Uterus (tissue), 3 donors: ENCODE measurements at regions not wholly inside any gene's neighbourhood (a gene's known extent, or its start where the extent isn't known, plus 50 kb on each side); places are given as distances from the start of the nearest gene placed in this dataset.

ENCODE experiments used
- DNase-seq, 2 donors: peaks; one replicate each; pipeline ENCODE4 v3.0.0-alpha.2; 2019 to 2020
- H3K27ac ChIP-seq, 2 donors: fragments of 200-600 bp; sonication (generic); 1 replicate in 1 of 2; 2 replicates in 1 of 2; pipeline ENCODE4 v1.5.1; 2016 to 2018
- H3K27me3 ChIP-seq, 2 donors: fragments of 200-600 bp; sonication (generic); one replicate each; pipeline ENCODE4 v1.5.1; 2018 to 2019; ENCODE audit warnings: control low read depth in 1 of 2
- H3K36me3 ChIP-seq, 2 donors: fragments of 200-600 bp; sonication (generic); one replicate each; pipeline ENCODE4 v1.5.1; 2019; ENCODE audit warnings: control low read depth in 1 of 2
- H3K4me1 ChIP-seq, 2 donors: fragments of 200-600 bp; sonication (generic); one replicate each; pipeline ENCODE4 v1.5.1; 2018 to 2019; ENCODE audit warnings: control low read depth in 1 of 2
- H3K4me3 ChIP-seq, 2 donors: fragments of 200-600 bp; sonication (generic); 1 replicate in 1 of 2; 2 replicates in 1 of 2; pipeline ENCODE4 v1.5.1; 2018 to 2019; ENCODE audit warnings: mild to moderate bottlenecking in 1 of 2
- H3K9me3 ChIP-seq, 2 donors: fragments of 200-600 bp; sonication (generic); one replicate each; pipeline ENCODE4 v1.5.1; 2019; ENCODE audit warnings: control low read depth in 1 of 2
- CTCF ChIP-seq, 4 experiments: fragments of 200-600 bp in 2 of 4; fragments of 450-650 bp in 2 of 4; sonication (generic) in 2 of 4; IDR thresholded peaks; one replicate each; pipeline ENCODE4 v1.5.1; 2016 to 2019; ENCODE audit warnings: antibody characterized with exemption in 4 of 4, mild to moderate bottlenecking in 2 of 4, moderate library complexity in 1 of 4
- POLR2A ChIP-seq, 2 donors: fragments of 450-650 bp; IDR thresholded peaks; one replicate each; pipeline ENCODE4 v1.6.1; 2016; ENCODE audit warnings: antibody characterized with exemption in 2 of 2, mild to moderate bottlenecking in 1 of 2, moderate library complexity in 1 of 2
- intact Hi-C: fragments of 100-400 bp; cut with DNase I; formaldehyde crosslinking; loops from one replicate; pipeline ENCODE4 v1.15.1; 2023; ENCODE audit warnings: low total_unique reads
- donor health status: DM: yes; HTN: yes; CAD: no.

GRCh38 chr4:35591035-35591434 is 653.3 kb downstream of the ARAP2 start:
- H3K4me3 ChIP-seq = no peak overlapping the region
- intact Hi-C loops = no loop called here
- H3K36me3 ChIP-seq = no peaks in the 10 kb centered on the region
- TF ChIP-seq POLR2A (IDR thresholded peaks at IDR 0.05) (no peak), CTCF (IDR thresholded peaks at IDR 0.05) (no peak)
- no peaks in the 10 kb centered on the region for H3K9me3 ChIP-seq
- no peaks in the 10 kb centered on the region for H3K27me3 ChIP-seq
- no peak for DNase-seq
- no peaks in the 10 kb centered on the region for H3K4me1 ChIP-seq
- H3K27ac ChIP-seq = no peak overlapping the region

- no peaks in the 10 kb centered on the region for H3K27me3 ChIP-seq
These were observed 640.1 kb downstream of the ARAP2 start for GRCh38 chr4:35604252-35604651.

DNA sequence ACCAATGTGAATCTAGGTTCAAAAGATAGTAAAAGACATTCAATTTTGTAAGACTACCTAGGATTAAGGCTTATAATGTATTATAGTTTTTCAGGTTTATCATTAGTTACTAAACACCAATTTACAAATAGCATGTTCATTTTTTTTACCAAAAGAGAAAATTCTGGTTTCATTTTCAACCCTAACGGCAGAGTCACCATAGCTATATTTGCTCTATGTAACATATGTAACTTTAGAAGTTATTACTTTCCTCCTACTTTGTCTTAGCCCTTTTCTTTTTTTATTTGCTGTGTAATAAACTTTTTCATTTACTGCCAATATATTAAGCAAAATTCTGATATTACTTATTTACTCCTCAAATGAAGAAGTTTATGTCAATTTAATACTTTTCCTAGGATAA is 639.6 kb downstream of the ARAP2 start:
- H3K36me3 ChIP-seq = no peaks in the 10 kb centered on the region
- intact Hi-C loops = no loop called here
- H3K9me3 ChIP-seq = no peaks in the 10 kb centered on the region
- no peak overlapping the region for H3K4me3 ChIP-seq
- no peak for TF ChIP-seq CTCF (IDR thresholded peaks at IDR 0.05)
- no peak for TF ChIP-seq POLR2A (IDR thresholded peaks at IDR 0.05)
- H3K4me1 ChIP-seq = no peaks in the 10 kb centered on the region
- no peak overlapping the region for H3K27ac ChIP-seq
- DNase-seq = no peak
- H3K27me3 ChIP-seq = no peaks in the 10 kb centered on the region

More at GRCh38 chr4:35604252-35604651, 640.1 kb downstream of the ARAP2 start:
- no peaks in the 10 kb centered on the region for H3K36me3 ChIP-seq
- H3K9me3 ChIP-seq = no peaks in the 10 kb centered on the region
- no peak overlapping the region for H3K4me3 ChIP-seq
- no peak for DNase-seq
- H3K4me1 ChIP-seq = no peaks in the 10 kb centered on the region
- no peak overlapping the region for H3K27ac ChIP-seq
- intact Hi-C loops = no loop called here
- TF ChIP-seq POLR2A (IDR thresholded peaks at IDR 0.05) (no peak), CTCF (IDR thresholded peaks at IDR 0.05) (no peak)

- TF ChIP-seq POLR2A (IDR thresholded peaks at IDR 0.05) (no peak), CTCF (IDR thresholded peaks at IDR 0.05) (no peak)
- intact Hi-C loops = no loop called here
- H3K36me3 ChIP-seq = no peaks in the 10 kb centered on the region
- H3K27ac ChIP-seq = no peak overlapping the region
- H3K27me3 ChIP-seq = no peaks in the 10 kb centered on the region
- no peak overlapping the region for H3K4me3 ChIP-seq
- H3K4me1 ChIP-seq = no peaks in the 10 kb centered on the region
- no peak for DNase-seq
- H3K9me3 ChIP-seq = no peaks in the 10 kb centered on the region
These were observed 636.1 kb downstream of the ARAP2 start for GRCh38 chr4:35608205-35608604.

- TF ChIP-seq POLR2A (IDR thresholded peaks at IDR 0.05) (no peak), CTCF (IDR thresholded peaks at IDR 0.05) (no peak)
- Histone ChIP-seq H3K36me3 (no peaks in the 10 kb centered on the region), H3K9me3 (no peaks in the 10 kb centered on the region), H3K27ac (no peak overlapping the region), H3K4me3 (no peak overlapping the region), H3K27me3 (no peaks in the 10 kb centered on the region), H3K4me1 (no peaks in the 10 kb centered on the region)
- no peak for DNase-seq
- intact Hi-C loops = no loop called here
These were observed 630.2 kb downstream of the ARAP2 start for GRCh38 chr4:35614120-35614519.
